NCI-H460 (cell line): ENCODE measurements at regions not wholly inside any gene's neighbourhood (a gene's known extent, or its start where the extent isn't known, plus 50 kb on each side); places are given as distances from the start of the nearest gene placed in this dataset.

ENCODE experiments used
- DNase-seq: peaks from one replicate; pipeline ENCODE4 v3.0.0-alpha.2; 2016; ENCODE audit warnings: low read depth; ENCODE audit errors: extremely low read depth

DNA sequence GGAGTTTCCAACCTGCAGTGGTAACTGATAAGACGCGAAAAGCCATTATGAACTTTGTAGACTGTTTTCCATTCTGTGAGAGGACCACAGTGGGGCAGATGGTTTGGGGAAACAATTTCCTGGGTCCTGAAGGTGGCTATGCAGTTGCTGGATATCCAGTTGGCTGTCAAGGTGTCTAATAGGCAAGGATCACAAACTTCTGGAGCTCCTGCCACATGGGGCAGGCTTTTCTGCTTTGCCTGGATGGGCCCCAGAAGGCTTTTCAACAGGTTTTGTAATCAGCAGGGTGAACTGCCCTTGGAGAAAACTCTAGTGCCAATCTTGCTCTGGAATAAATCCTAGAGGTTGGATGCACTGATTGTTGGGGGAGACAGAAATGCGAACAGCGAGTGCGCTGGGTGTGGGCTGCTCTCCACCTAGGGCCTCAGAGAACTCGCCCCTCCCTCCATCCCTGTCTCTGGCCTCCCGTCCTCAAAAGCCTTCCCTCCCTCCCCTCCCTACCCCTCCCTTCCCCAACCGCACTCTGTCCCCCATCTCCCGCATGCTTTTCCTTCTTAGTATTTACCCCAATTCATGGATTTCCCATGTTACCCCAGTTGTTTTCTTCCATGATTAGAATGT lies 210.3 kb upstream of the USP24 start:
- no peak for DNase-seq

DNA sequence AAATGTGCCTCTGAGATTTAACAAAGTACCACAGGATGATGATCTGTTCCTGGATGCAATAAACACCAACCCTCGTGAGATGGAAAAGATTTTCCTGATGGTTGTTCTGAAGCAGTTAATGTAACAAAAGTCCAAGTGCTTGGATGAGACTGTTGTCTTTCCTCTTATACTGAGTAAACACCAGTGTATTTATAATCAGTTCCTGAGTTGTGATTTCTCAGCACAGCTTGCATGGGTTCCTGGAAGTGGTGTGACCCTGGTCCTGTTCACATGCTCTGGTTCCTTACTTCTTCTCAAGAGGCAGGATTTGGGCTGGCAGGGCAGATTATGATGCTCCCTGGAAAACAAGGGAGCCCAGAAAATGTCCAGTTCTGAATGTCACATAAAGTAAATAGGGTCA lies 208.2 kb upstream of the USP24 start:
- no peak for DNase-seq

DNA sequence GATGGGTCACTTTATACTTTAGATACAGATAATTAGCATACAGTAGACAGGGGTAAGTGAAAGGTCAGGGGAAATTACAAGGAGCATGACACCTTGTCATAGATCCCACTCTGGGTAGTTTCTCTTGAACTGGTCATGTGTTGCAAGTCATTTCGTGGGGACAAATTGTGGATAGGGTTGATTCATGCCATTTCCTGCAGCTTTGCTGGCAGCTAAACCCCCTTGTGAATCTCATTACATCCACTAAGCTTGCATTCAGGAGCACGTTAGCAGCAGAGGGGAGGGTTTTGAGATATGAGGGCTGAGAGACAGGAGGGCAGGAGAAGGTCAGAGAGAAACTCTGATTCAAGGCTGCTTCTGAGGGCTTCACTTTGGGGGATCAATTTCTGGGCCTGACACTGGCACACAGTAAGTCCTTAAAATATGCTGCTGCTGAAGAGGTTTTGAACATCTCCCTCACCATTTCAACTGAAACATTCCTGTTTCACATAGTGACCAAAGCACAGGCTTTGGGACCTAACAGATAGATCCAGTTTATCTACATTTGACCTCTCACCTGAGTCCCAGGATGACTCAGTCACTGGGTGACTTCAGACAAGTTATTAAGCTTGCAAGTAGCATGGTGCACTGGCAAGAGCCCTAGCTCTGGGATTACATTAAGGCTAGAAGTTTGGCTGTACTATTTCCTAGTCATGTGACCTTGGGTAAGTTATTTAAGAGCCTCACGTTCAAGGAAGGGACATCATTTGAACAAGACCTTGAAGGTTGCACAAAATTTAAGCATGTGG lies 206.0 kb upstream of the USP24 start:
- DNase-seq: no peak

DNA sequence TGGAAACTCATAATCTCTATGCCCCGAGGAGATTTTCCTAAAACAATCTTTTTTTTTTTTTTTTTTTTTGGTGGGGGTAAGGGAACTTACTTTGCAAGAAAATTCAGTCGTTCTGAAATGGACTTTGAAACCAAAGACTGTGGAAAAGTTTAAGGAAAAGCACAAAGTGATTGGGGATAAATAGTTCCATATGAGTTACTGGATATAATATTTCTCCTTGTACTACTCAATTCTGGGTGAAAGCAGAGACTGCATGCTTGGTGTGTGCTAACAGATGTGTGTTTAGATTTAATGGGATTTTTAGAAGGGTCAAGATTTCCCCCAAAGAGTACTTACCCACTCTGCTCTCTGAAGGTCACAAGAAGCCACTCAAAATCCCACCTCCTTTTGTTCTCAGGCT lies 204.9 kb upstream of the USP24 start:
- no peak for DNase-seq

DNA sequence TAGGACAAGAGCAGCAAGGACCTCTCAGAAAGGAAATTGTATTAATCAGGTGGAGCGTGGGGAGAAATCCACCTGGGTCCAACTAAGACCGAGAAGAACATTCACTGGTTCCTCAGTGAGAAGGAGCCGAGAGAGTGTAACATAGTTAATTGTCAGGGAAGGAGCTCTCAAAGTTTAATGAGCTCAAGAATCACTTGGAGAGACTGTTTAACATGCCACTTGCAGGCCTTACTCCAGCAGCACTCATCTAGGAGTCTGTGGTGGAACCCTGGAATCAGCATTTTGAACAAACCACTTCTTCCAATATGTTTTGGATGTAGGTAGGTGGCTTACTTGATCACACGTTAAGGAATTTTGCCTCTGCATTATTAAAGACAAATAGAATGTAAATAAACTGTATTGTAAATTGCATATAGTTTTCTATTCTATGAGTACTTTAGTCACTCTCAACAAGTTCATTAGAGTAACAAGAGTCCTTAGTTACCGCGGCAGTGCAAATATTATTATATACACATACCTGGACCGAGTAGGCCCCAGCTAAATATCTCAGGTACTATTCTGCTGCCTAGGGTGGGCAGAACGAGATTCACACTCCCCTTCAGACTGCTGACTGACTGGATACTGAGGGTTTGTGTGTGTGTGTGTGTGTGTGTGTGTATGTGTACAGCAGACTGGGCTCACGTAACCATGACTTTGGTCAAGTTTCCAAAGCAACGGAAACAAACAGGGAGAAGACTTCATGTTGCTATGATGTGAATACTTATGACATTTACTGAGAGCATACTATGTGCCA lies 203.2 kb upstream of the USP24 start:
- DNase-seq: no peak

DNA sequence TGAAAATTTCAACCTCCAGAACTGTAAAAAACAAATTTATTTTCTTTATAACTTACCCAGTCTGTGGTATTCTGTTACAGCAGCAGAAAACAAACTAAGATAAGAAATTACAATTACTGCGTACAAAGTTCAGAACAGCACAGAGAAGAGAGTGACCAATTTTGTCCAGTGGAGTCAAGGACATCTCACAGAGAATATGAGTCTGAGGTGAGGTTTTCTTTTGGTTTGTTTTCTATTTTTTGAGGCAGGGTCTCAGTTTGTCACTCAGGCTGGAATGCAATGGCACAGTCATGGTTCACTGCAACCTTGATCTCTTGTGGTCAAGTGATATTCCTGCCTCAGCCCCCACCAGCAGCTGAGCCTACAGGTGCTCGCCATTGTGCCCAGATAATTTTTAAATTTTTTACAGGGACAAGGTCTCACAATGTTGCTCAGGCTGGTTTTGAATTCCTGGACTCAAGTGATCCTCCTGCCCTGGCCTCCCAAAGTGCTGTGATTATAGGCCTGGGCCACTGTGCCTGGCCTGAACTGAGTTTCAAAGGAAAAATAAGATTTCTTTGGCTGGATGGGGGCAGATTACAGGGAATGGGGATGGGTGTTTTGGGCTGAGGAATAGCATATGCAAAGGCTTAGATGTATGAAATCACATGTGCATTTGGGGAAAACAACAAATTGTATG lies 201.1 kb upstream of the USP24 start:
- no peak for DNase-seq

DNA sequence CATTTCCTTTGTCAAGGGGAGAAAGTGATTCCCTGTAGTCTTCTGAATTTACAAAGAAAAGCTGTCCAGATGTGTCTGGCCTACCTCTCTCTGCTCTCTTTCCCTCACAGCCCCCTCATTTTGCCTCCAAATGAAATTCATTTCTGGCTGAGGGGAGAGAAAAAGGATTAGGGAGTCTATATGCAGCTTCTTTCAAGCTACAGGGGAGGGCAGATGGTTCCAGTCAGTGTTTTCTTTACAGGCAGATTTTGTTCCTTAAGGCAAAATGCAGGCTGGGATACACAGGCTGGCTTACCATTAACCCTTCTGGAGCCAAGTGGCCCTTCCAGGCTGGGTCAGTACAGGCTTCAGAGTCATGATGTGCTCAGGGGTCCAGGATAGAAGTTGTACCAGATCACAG lies 198.1 kb upstream of the USP24 start:
- DNase-seq: no peak

DNA sequence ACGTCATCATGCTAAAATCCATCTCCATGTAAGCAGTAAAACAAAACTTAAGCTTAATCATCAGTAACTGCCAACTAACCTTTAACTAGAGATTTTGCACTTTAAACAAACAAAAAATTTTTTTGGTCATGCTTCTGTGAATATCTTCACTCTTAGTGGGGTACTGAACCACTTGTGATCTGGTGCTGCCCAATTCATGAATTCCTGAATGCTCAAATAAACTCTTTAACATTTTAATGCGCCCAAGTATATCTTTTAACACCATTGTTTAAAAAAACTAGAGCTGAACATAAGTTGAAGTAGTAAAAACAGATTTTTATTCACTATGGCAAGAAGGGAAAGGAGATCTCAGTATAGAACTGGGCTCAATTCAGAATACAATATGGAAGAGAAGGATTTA lies 196.9 kb upstream of the USP24 start:
- DNase-seq: no peak

DNA sequence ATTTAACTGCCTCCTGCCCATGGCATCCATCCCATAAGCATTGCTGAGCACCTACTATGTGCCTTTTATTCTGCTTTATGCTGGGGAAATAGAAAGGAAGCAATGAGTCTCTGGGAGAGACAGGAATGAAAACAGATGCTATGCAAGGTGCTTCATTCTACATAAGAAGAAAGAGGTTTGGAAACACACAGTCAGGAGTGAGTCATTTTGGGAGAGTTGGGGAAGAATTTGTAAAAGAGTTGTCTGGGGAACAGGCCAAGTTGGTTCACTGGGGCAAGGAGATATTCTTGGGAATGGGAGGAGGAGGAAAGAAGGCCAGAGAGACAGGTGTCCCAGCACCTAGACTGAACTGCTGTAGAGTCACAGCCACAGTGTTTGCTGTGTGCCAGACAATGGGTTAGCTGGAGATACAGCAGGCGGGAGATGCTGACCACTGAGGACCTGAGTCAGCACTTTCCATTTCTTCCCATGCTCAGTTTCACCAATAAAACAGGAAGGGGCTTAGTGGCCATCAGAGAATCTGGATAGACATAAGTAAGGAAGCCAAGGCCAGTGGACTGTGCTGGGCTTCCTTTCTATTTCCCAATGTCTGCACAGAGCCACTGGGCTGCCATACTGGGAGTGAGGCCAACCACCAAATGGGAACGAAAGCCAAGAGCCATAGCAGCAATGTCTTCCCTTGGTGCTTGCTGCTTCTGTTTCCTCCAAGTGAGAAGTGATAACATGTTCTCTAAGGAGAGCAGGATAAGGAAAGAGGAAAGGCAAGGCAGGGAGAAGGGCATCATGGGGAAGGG lies 187.7 kb upstream of the USP24 start:
- no peak for DNase-seq

DNA sequence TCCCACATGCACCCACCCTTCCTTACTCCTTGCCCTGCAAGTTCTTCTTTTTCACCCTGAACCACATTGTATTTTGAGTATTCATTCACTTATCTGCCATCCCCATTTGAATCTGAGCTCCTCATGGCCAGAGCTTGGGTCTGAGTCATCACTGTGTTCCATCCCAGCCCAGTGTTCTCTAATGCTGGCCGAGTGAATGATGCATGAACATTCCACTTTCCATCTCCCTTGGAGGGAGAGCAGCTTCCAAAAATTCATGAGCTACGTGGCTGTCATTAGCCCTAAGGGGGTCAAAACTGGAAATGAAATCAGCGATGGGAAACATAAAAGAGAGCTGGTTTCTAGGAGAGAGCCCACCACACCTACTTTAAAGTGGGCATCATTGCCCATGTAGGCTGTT lies 187.0 kb upstream of the USP24 start:
- no peak for DNase-seq

DNA sequence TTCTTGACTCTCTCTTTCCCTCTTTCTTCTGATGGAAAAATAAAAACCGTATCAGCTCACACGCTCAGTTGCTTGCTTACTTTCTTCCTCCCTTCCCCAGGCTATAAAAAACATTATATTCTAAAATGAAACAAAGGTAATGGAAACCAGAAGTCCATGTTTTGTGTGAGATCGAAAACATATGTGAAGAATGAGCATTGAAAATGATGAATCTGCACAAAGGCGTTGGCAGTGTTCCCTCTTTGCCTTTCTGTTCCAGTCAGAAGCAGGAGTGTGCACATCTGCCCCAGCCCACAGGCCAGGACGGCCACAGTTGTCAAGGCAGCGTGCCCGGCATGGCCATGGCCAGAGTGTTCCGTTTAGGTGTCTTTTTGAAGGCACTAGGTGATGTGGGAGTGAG lies 185.3 kb upstream of the USP24 start:
- no peak for DNase-seq

DNA sequence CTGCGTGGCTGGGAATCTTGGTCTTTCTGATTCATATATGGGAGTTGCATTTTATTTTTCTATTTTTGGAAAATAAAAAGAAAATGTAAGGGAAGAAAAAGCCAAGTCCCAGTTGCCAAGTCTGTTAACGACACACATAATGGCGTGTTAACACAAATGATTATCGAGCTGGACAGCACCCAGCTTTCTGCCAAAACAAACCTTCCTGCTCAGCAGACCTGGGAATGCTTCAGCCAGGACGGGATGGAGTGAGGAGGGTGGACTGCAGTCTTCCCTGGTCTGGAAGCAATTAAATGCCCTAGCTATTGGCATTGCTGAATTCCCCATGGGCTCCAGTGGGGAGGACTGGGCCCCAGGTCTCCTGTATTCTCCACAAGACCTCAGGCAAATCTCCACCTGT lies 184.2 kb upstream of the USP24 start:
- no peak for DNase-seq

DNA sequence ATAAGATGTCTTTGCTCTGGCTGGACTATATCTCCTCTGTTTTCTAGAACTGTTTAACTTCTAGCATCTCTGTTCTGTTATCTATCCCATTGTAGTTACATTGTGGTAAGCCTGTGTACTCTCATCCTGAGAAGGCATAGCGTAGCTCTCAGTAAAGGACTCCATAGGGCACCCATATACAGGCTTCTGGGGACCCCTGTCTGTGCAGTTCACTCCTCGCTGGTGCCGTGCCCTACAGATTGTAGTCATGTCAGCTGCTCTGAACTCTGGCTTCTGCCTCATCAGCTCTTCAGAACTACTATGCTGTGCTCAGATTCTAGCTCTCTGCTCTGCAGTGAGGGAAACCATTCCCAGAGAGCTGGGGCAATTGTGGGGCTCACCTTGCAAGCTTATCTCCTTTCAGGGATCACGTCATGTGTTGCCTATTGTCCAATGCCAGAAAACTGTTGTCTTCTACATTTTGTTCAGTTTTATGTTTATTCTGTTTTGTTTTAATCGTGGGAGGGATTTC lies 181.3 kb upstream of the USP24 start:
- no peak for DNase-seq

DNA sequence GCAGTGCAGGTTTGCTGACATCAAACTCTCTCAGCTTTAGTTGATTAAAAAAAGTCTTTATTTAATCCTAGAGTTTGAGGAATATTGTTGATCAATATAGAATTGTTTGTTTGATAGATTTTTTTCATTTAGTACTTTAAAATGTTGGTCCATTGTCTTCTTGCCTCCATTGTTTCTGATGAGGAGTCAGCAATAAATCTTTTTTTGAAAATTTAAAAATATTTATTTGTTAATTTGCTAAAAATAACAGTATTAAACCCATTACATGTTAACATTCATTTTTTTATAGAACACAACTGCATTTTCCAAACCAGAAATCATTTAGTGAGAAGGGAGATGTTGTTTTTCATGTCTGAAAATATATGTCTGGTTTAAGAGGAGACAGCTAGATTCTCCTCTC lies 173.8 kb upstream of the USP24 start:
- DNase-seq: no peak

DNA sequence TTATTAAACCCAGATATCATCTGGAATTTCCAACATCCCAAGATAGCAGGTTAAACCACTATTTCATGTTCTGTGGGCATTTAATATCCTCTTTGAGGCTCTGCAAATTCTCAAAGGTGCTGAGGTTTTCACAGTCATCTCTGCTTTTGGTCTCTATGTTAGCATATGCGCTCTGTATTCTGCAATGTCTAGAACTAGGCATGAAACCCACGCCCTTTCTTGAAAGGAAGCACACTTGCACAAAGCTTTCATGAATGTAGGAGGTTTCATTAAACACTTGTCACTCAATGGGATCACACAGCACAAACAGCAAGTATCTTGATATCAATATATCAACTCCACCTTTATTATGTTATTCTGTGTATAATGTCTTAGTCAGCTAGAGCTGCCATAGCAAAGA lies 172.0 kb upstream of the USP24 start:
- no peak for DNase-seq

DNA sequence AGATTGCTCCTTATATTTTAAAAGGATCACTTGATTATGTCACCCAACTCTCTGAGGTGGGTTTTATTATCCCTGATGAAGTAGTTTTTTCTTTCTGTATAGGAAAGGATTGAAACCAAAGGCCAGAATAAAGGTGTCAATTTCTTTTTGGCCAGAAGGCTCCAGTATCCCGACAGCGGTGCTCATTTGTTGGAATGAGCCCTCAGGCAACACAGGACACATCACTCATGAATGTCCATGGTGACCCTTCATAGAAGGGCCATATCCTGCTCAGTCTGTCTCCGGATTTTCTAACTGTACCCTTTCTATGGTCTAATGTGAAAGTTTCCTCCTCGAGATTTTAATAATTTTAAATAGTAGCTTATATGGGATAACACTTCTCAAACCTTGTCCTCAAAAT lies 171.3 kb upstream of the USP24 start:
- no peak for DNase-seq

DNA sequence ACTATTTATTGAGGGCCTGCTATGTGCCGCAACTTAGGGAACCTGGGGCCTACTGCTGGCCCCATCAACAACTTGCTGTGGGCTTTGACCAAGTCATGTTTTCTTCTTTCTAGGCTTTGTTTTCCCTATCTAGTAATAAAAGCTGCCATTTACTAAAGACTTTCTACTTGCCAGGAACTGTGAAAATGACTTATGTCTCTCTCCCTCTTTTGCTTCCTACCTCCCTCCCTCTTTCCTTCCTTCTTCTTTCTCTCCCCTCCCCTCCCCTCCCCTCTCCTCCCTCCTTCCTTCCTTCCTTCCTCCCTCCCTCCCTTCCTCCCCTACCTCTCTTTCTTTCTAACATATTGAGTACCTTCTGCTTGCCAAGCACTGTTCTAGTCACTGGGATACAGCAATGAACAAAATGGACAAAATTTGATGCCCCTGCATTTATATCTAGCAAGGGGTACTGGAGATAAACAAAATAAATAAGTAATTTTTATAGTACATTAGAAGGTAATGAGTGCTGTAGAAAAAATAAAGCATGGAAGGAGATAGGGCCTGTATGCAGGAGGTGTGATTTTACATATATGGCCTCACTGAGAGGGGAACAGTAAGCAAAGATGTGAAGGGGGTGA lies 170.3 kb upstream of the USP24 start:
- DNase-seq: no peak

DNA sequence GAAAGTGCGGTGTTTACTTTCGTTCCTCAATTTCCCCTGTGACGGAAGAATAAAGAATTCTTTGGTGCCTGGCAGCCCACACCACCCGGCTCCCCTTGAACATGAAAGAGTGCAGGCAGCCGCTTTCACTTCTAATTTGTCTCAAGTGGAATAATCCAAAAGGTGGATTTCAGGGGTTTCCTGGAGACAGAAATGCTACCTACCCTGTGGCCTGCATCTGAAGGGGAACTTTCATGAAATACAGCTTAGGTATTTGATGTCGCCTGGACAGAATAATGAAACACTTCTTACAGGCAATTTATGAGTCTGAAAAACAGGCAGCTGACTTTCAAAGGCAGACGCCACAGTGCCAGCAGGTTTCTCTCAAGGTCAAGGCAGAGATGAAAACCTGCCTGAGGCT lies 169.5 kb upstream of the USP24 start:
- no peak for DNase-seq

DNA sequence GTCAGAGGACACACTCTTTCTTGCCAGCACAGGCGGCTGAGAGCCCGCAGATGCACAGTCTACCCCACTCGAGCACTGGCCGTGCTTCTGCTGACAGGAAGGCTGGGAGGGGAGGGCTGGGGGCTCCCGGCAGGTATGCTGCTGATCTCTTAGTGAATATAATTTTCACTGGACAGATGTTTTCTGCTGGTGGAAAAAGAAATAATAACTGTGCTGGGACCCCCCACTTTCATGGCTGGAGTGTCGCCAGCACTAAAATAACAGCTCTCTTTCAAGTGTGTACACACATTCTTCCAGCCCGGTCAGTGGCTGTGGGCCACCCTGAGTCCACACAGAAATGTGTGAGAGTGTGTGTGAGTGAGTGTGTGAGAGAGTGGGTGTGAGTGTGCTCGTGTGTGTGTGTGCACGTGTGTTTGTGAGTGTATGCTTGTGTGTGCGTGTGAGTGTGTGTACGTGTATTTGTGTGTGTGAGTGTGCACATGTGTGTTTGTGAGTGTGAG lies 167.7 kb upstream of the USP24 start:
- DNase-seq: no peak

DNA sequence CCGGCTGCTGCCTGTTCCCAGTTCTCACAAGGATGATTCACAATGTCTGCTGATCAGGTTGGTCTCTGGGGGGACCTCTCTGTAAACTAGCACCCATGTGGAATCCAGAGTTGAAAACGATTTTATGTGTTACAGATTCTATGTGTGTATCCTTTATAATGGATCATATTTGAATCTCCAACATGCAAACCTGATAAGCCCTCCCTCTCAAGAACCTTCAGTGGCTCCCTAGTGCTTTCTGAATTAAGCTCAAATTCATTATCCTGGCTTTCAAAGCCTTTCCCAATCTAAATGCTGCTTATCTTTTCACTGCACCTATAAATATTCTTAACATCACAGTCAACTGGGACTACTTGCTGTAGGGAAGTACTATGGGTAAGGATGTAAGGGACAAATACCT lies 166.8 kb upstream of the USP24 start:
- no peak for DNase-seq
